ENCODE measurements at regions not wholly inside any gene's neighbourhood (a gene's known extent, or its start where the extent isn't known, plus 50 kb on each side); places are given as distances from the start of the nearest gene placed in this dataset.

DNA sequence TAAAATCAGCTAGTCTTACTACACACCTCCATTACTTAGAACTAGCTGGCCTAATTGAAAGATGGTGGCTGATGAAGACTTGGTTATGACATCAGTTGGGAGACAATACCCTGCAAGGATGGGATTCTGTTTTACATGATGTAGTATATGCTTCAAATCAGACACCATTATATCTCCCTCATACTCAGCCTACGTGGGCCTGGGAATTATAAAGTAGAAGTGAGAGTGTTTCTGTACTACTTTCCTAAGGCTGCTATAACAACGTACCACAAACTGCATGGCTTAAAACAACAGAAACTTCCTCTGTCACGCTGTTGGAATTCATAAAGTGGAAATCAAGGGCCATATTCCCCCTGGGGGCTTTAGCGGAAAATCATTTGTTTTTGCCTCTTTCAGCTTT lies 190.4 kb downstream of the PAH start:
- Histone ChIP-seq H3K4me3 (ENCODE audit: low read length) (no peak overlapping the region), H3K4me2 (ENCODE audit: low read length) (no peak overlapping the region), H3K4me1 (ENCODE audit: control insufficient read depth, insufficient read depth, low read length) (no peaks in the 10 kb centered on the region), H3K36me3 (ENCODE audit: insufficient read depth, low read length) (no peaks in the 10 kb centered on the region), H3K9me3 (replicated peaks; ENCODE audit: low read length) (no peaks in the 10 kb centered on the region), H3K9ac (ENCODE audit: low read depth, low read length) (no peak overlapping the region), H3K27me3 (ENCODE audit: control insufficient read depth, insufficient read depth, low read length) (no peaks in the 10 kb centered on the region)

GRCh38 chr12:102722147-102722546 lies 194.9 kb downstream of the PAH start:
- Histone ChIP-seq H3K9ac (ENCODE audit: low read depth, low read length) (no peak overlapping the region), H3K36me3 (ENCODE audit: insufficient read depth, low read length) (no peaks in the 10 kb centered on the region), H3K4me3 (ENCODE audit: low read length) (no peak overlapping the region), H3K4me2 (ENCODE audit: low read length) (no peak overlapping the region), H3K27me3 (ENCODE audit: control insufficient read depth, insufficient read depth, low read length) (no peaks in the 10 kb centered on the region), H3K4me1 (ENCODE audit: control insufficient read depth, insufficient read depth, low read length) (no peaks in the 10 kb centered on the region), H3K9me3 (replicated peaks; ENCODE audit: low read length) (no peaks in the 10 kb centered on the region)

- no peak overlapping the region for H3K4me2 ChIP-seq (ENCODE audit: low read length)
- H3K9ac ChIP-seq (ENCODE audit: low read depth, low read length), result no peak overlapping the region
- no peaks in the 10 kb centered on the region for H3K4me1 ChIP-seq (ENCODE audit: control insufficient read depth, insufficient read depth, low read length)
- no peaks in the 10 kb centered on the region for H3K9me3 ChIP-seq (replicated peaks; ENCODE audit: low read length)
- no peaks in the 10 kb centered on the region for H3K27me3 ChIP-seq (ENCODE audit: control insufficient read depth, insufficient read depth, low read length)
- H3K4me3 ChIP-seq (ENCODE audit: low read length), result no peak overlapping the region
- H3K36me3 ChIP-seq (ENCODE audit: insufficient read depth, low read length), result no peaks in the 10 kb centered on the region
Observed at GRCh38 chr12:102708108-102708507, 208.9 kb downstream of the PAH start.

- H3K27me3 ChIP-seq (ENCODE audit: control insufficient read depth, insufficient read depth, low read length), result no peaks in the 10 kb centered on the region
- no peak overlapping the region for H3K9ac ChIP-seq (ENCODE audit: low read depth, low read length)
- no peaks in the 10 kb centered on the region for H3K36me3 ChIP-seq (ENCODE audit: insufficient read depth, low read length)
- no peak overlapping the region for H3K4me3 ChIP-seq (ENCODE audit: low read length)
- H3K9me3 ChIP-seq (replicated peaks; ENCODE audit: low read length), result no peaks in the 10 kb centered on the region
- no peak overlapping the region for H3K4me2 ChIP-seq (ENCODE audit: low read length)
- H3K4me1 ChIP-seq (ENCODE audit: control insufficient read depth, insufficient read depth, low read length), result no peaks in the 10 kb centered on the region
Observed at GRCh38 chr12:102702447-102703114, 214.5 kb downstream of the PAH start.

GRCh38 chr12:102696045-102696444 lies 215.7 kb upstream of the IGF1 start:
- Histone ChIP-seq H3K4me1 (ENCODE audit: control insufficient read depth, insufficient read depth, low read length) (no peaks in the 10 kb centered on the region), H3K9ac (ENCODE audit: low read depth, low read length) (no peak overlapping the region), H3K27me3 (ENCODE audit: control insufficient read depth, insufficient read depth, low read length) (no peaks in the 10 kb centered on the region), H3K4me2 (ENCODE audit: low read length) (no peak overlapping the region), H3K9me3 (replicated peaks; ENCODE audit: low read length) (no peaks in the 10 kb centered on the region), H3K4me3 (ENCODE audit: low read length) (no peak overlapping the region), H3K36me3 (ENCODE audit: insufficient read depth, low read length) (no peaks in the 10 kb centered on the region)

- no peaks in the 10 kb centered on the region for H3K36me3 ChIP-seq (ENCODE audit: insufficient read depth, low read length)
- no peak overlapping the region for H3K4me3 ChIP-seq (ENCODE audit: low read length)
- H3K4me1 ChIP-seq (ENCODE audit: control insufficient read depth, insufficient read depth, low read length), result no peaks in the 10 kb centered on the region
- no peak overlapping the region for H3K9ac ChIP-seq (ENCODE audit: low read depth, low read length)
- H3K4me2 ChIP-seq (ENCODE audit: low read length), result no peak overlapping the region
- H3K27me3 ChIP-seq (ENCODE audit: control insufficient read depth, insufficient read depth, low read length), result no peaks in the 10 kb centered on the region
- no peaks in the 10 kb centered on the region for H3K9me3 ChIP-seq (replicated peaks; ENCODE audit: low read length)
Observed at GRCh38 chr12:102694903-102695302, 214.5 kb upstream of the IGF1 start.

GRCh38 chr12:102691773-102692555 lies 211.6 kb upstream of the IGF1 start:
- Histone ChIP-seq H3K4me2 (ENCODE audit: low read length) (no peak overlapping the region), H3K4me1 (ENCODE audit: control insufficient read depth, insufficient read depth, low read length) (no peaks in the 10 kb centered on the region), H3K27me3 (ENCODE audit: control insufficient read depth, insufficient read depth, low read length) (no peaks in the 10 kb centered on the region), H3K9me3 (replicated peaks; ENCODE audit: low read length) (no peaks in the 10 kb centered on the region), H3K4me3 (ENCODE audit: low read length) (no peak overlapping the region), H3K9ac (ENCODE audit: low read depth, low read length) (no peak overlapping the region), H3K36me3 (ENCODE audit: insufficient read depth, low read length) (no peaks in the 10 kb centered on the region)

- H3K4me3 ChIP-seq (ENCODE audit: low read length), result no peak overlapping the region
- H3K4me2 ChIP-seq (ENCODE audit: low read length), result no peak overlapping the region
Observed at GRCh38 chr12:102690253-102690652, 209.9 kb upstream of the IGF1 start.

DNA sequence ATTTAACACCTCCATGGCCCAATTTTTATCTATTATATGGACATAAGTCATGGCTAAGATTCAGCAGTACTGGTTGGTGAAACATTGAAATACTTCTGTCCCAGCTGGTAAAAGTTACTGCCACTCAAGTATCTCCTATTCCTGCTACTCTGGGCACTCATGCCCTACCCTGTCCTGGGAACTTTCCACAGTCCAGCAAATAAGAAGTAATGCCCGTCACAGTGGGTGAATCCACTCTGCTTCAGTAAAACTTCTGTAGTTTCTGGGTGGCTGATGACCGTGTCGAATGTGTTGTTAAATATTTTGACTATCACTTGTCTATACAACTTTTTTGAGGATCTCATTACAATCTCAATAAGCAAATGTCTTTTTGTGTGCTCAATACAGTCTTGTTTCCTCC lies 209.3 kb upstream of the IGF1 start:
- no peak overlapping the region for H3K4me2 ChIP-seq (ENCODE audit: low read length)
- H3K27me3 ChIP-seq (ENCODE audit: control insufficient read depth, insufficient read depth, low read length), result no peaks in the 10 kb centered on the region
- H3K4me3 ChIP-seq (ENCODE audit: low read length), result no peak overlapping the region
- no peaks in the 10 kb centered on the region for H3K9me3 ChIP-seq (replicated peaks; ENCODE audit: low read length)
- no peaks in the 10 kb centered on the region for H3K36me3 ChIP-seq (ENCODE audit: insufficient read depth, low read length)
- H3K4me1 ChIP-seq (ENCODE audit: control insufficient read depth, insufficient read depth, low read length), result no peaks in the 10 kb centered on the region
- H3K9ac ChIP-seq (ENCODE audit: low read depth, low read length), result no peak overlapping the region

More at GRCh38 chr12:102690253-102690652, 209.9 kb upstream of the IGF1 start:
- Histone ChIP-seq H3K4me1 (ENCODE audit: control insufficient read depth, insufficient read depth, low read length) (no peaks in the 10 kb centered on the region), H3K9me3 (replicated peaks; ENCODE audit: low read length) (no peaks in the 10 kb centered on the region), H3K9ac (ENCODE audit: low read depth, low read length) (no peak overlapping the region), H3K27me3 (ENCODE audit: control insufficient read depth, insufficient read depth, low read length) (no peaks in the 10 kb centered on the region), H3K36me3 (ENCODE audit: insufficient read depth, low read length) (no peaks in the 10 kb centered on the region)

GRCh38 chr12:102687523-102687922 lies 207.2 kb upstream of the IGF1 start:
- Histone ChIP-seq H3K36me3 (ENCODE audit: insufficient read depth, low read length) (no peaks in the 10 kb centered on the region), H3K4me3 (ENCODE audit: low read length) (no peak overlapping the region)

DNA sequence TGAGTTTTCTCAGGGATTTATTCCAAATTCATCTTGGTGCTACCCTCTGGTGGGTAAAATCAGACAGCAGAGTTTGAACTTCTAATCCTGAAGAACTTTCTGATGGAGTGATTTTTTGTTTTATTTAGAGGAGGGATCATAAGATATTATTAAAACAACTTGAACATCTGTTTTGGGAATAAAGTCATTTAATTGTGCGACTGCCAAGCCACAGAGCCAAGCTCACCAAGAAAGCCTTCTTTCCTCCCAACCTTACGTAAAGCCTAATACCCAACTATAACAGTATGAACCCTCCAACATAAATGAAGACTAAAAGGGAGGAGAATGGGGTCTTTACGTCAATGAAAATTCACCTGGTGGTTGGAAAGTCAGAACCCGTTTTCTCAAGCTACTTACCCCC lies 205.5 kb upstream of the IGF1 start:
- no peak overlapping the region for H3K4me2 ChIP-seq (ENCODE audit: low read length)
- no peaks in the 10 kb centered on the region for H3K36me3 ChIP-seq (ENCODE audit: insufficient read depth, low read length)
- no peaks in the 10 kb centered on the region for H3K4me1 ChIP-seq (ENCODE audit: control insufficient read depth, insufficient read depth, low read length)
- no peak overlapping the region for H3K4me3 ChIP-seq (ENCODE audit: low read length)
- H3K9ac ChIP-seq (ENCODE audit: low read depth, low read length), result no peak overlapping the region
- no peaks in the 10 kb centered on the region for H3K9me3 ChIP-seq (replicated peaks; ENCODE audit: low read length)
- H3K27me3 ChIP-seq (ENCODE audit: control insufficient read depth, insufficient read depth, low read length), result peaks cover 3% of the 10 kb centered on the region

More at GRCh38 chr12:102687523-102687922, 207.2 kb upstream of the IGF1 start:
- Histone ChIP-seq H3K27me3 (ENCODE audit: control insufficient read depth, insufficient read depth, low read length) (peaks cover 1% of the 10 kb centered on the region), H3K4me1 (ENCODE audit: control insufficient read depth, insufficient read depth, low read length) (no peaks in the 10 kb centered on the region), H3K9ac (ENCODE audit: low read depth, low read length) (no peak overlapping the region), H3K9me3 (replicated peaks; ENCODE audit: low read length) (no peaks in the 10 kb centered on the region), H3K4me2 (ENCODE audit: low read length) (no peak overlapping the region)

- no peak overlapping the region for H3K9ac ChIP-seq (ENCODE audit: low read depth, low read length)
- no peaks in the 10 kb centered on the region for H3K9me3 ChIP-seq (replicated peaks; ENCODE audit: low read length)
- H3K4me3 ChIP-seq (ENCODE audit: low read length), result no peak overlapping the region
- H3K4me2 ChIP-seq (ENCODE audit: low read length), result no peak overlapping the region
- peaks cover 3% of the 10 kb centered on the region for H3K27me3 ChIP-seq (ENCODE audit: control insufficient read depth, insufficient read depth, low read length)
- no peaks in the 10 kb centered on the region for H3K4me1 ChIP-seq (ENCODE audit: control insufficient read depth, insufficient read depth, low read length)
- H3K36me3 ChIP-seq (ENCODE audit: insufficient read depth, low read length), result no peaks in the 10 kb centered on the region
Observed at GRCh38 chr12:102685172-102685571, 204.8 kb upstream of the IGF1 start.

Data from skeletal muscle satellite cell (primary cell).